ENCODE measurements at regions not wholly inside any gene's neighbourhood (a gene's known extent, or its start where the extent isn't known, plus 50 kb on each side); places are given as distances from the start of the nearest gene placed in this dataset.

DNA sequence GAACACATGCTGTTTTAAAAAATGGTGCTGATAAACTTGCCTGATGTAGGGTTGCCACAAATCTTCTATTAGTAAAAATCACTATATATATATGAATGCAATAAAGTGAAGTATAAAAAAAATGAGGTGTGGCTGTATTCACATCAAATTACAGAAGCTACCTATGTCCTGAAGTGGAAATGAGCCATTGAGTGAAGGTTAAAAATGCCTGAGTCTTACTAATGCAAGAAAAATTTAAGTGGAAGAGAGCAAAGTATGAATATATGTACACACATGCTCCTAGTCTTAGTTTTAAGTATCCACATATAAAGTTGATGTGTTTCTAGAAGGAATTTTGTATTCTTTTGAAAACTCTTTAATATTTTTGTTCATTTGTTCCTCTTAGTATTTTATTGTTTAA lies 808.3 kb upstream of the MAN1A1 start:
- TF ChIP-seq POLR2A (IDR thresholded peaks at IDR 0.05; ENCODE audit: low read depth, low read length) (no peak), POLR2AphosphoS5 (IDR thresholded peaks at IDR 0.05; ENCODE audit: low read depth, low read length) (no peak), TAF1 (IDR thresholded peaks at IDR 0.05; ENCODE audit: borderline replicate concordance, low read depth, low read length) (no peak)
